GM19025 (cell line): ENCODE measurements at regions not wholly inside any gene's neighbourhood (a gene's known extent, or its start where the extent isn't known, plus 50 kb on each side); places are given as distances from the start of the nearest gene placed in this dataset.

Source experiments
- ATAC-seq: cut with Tn5 transposase; IDR thresholded peaks from one replicate; pipeline ENCODE4 v1.9.1; 2021; ENCODE audit warnings: mild to moderate bottlenecking, low read depth, moderate library complexity; ENCODE audit not compliant: unreplicated experiment

- no peak for ATAC-seq
Observed at GRCh38 chr2:145351864-145352425, 832.0 kb upstream of the ZEB2 start.

- no peak for ATAC-seq
Observed at GRCh38 chr2:145350011-145350410, 830.1 kb upstream of the ZEB2 start.

- ATAC-seq: no peak
Observed at GRCh38 chr2:145344076-145344724, 824.3 kb upstream of the ZEB2 start.

- ATAC-seq: no peak
Observed at GRCh38 chr2:145343287-145343686, 823.4 kb upstream of the ZEB2 start.

- no peak for ATAC-seq
Observed at GRCh38 chr2:145341536-145341935, 821.6 kb upstream of the ZEB2 start.

GRCh38 chr2:145339646-145340045 is 819.7 kb upstream of the ZEB2 start:
- ATAC-seq: no peak

GRCh38 chr2:145332210-145332898 is 812.4 kb upstream of the ZEB2 start:
- no peak for ATAC-seq

GRCh38 chr2:145329971-145330370 is 810.1 kb upstream of the ZEB2 start:
- no peak for ATAC-seq

GRCh38 chr2:145325485-145325884 is 805.6 kb upstream of the ZEB2 start:
- no peak for ATAC-seq

GRCh38 chr2:145324748-145325147 is 804.8 kb upstream of the ZEB2 start:
- no peak for ATAC-seq

- no peak for ATAC-seq
Observed at GRCh38 chr2:145323512-145323911, 803.6 kb upstream of the ZEB2 start.

- ATAC-seq: no peak
Observed at GRCh38 chr2:145321344-145321743, 801.4 kb upstream of the ZEB2 start.

- no peak for ATAC-seq
Observed at GRCh38 chr2:145316496-145316895, 796.6 kb upstream of the ZEB2 start.

- ATAC-seq: no peak
Observed at GRCh38 chr2:145315053-145315452, 795.1 kb upstream of the ZEB2 start.

- ATAC-seq: no peak
Observed at GRCh38 chr2:145314119-145314633, 794.3 kb upstream of the ZEB2 start.

GRCh38 chr2:145305889-145306288 is 786.0 kb upstream of the ZEB2 start:
- ATAC-seq: no peak

GRCh38 chr2:145304501-145304900 is 784.6 kb upstream of the ZEB2 start:
- no peak for ATAC-seq

- no peak for ATAC-seq
Observed at GRCh38 chr2:145303536-145303935, 783.6 kb upstream of the ZEB2 start.

GRCh38 chr2:145302886-145303285 is 783.0 kb upstream of the ZEB2 start:
- ATAC-seq: no peak

GRCh38 chr2:145302451-145302850 is 782.5 kb upstream of the ZEB2 start:
- no peak for ATAC-seq

- ATAC-seq: no peak
Observed at GRCh38 chr2:145299368-145299767, 779.4 kb upstream of the ZEB2 start.

- no peak for ATAC-seq
Observed at GRCh38 chr2:145292166-145292565, 772.2 kb upstream of the ZEB2 start.
